Neural progenitor cell (in vitro differentiated cells): ENCODE measurements at regions not wholly inside any gene's neighbourhood (a gene's known extent, or its start where the extent isn't known, plus 50 kb on each side); places are given as distances from the start of the nearest gene placed in this dataset.

Source experiments
- CTCF ChIP-seq: fragments of 200-600 bp; sonication (generic); IDR thresholded peaks from 2 replicates; pipeline ENCODE4 v1.5.1; 2017; ENCODE audit warnings: antibody characterized with exemption, mild to moderate bottlenecking
- EZH2 ChIP-seq: fragments of 200-600 bp; sonication (generic); IDR thresholded peaks from 2 replicates; pipeline ENCODE4 v1.6.1; 2017; ENCODE audit warnings: antibody characterized with exemption, mild to moderate bottlenecking, moderate library complexity
- EZH2phosphoT487 ChIP-seq: fragments of 200-600 bp; sonication (generic); IDR thresholded peaks from 2 replicates; pipeline ENCODE4 v1.6.1; 2017; ENCODE audit warnings: antibody characterized with exemption

- TF ChIP-seq CTCF (no peak), EZH2phosphoT487 (no peak), EZH2 (no peak)
Measured at GRCh38 chr12:18864900-18865561, 127.1 kb downstream of the CAPZA3 start.
